H1 (cell line): ENCODE measurements at regions not wholly inside any gene's neighbourhood (a gene's known extent, or its start where the extent isn't known, plus 50 kb on each side); places are given as distances from the start of the nearest gene placed in this dataset.

Experiments
- CTCF ChIA-PET: fragments of 300-600 bp; sonication (Branson Sonifier 250); formaldehyde crosslinking; loops from one replicate; lab custom pipeline; 2021; ENCODE audit not compliant: partially characterized antibody; lab: Charles Lee
- POLR2A ChIA-PET: fragments of 300-600 bp; sonication (Branson Sonifier 250); formaldehyde crosslinking; loops from one replicate; lab custom pipeline; 2021; ENCODE audit warnings: inconsistent platforms; ENCODE audit not compliant: partially characterized antibody; lab: Charles Lee
- DNase-seq, 2 experiments: peaks; one replicate each; pipeline versions ENCODE4 v3.0.0 to v3.0.0-alpha.2; 2010 to 2022; ENCODE audit warnings: low spot score in 2 of 2, low read depth in 1 of 2, mixed read lengths in 1 of 2
- FAIRE-seq: peaks from 2 replicates; lab custom pipeline; 2011; peaks lifted over from hg19 to GRCh38; lab: Jason Lieb, UNC
- H2AFZ ChIP-seq: 2 replicates; pipeline ENCODE4 v1.8.1; 2012; ENCODE audit warnings: low read length, inconsistent platforms
- H2AK5ac ChIP-seq: 2 replicates; pipeline ENCODE4 v1.6.1; 2013; ENCODE audit warnings: low read depth, low read length
- H2BK120ac ChIP-seq: replicated peaks from 2 replicates; pipeline ENCODE3; 2013; ENCODE audit warnings: low read depth, low read length, inconsistent platforms
- H2BK12ac ChIP-seq: 2 replicates; pipeline ENCODE4 v1.6.1; 2013; ENCODE audit warnings: low read depth, low read length
- H2BK15ac ChIP-seq: 2 replicates; pipeline ENCODE4 v1.6.1; 2013; ENCODE audit warnings: low read length
- H2BK20ac ChIP-seq: 2 replicates; pipeline ENCODE4 v1.6.1; 2013; ENCODE audit warnings: low read length
- H2BK5ac ChIP-seq: 2 replicates; pipeline ENCODE4 v1.6.1; 2013; ENCODE audit warnings: low read depth, low read length
- H3K14ac ChIP-seq: 2 replicates; pipeline ENCODE4 v1.6.1; 2013; ENCODE audit warnings: inconsistent platforms; ENCODE audit not compliant: insufficient read length
- H3K18ac ChIP-seq: 2 replicates; pipeline ENCODE4 v1.6.1; 2013; ENCODE audit warnings: low read length; ENCODE audit errors: extremely low read depth
- H3K23ac ChIP-seq: 2 replicates; pipeline ENCODE4 v1.6.1; 2013; ENCODE audit warnings: inconsistent platforms; ENCODE audit not compliant: insufficient read length
- H3K23me2 ChIP-seq: 2 replicates; pipeline ENCODE4 v1.6.1; 2013; ENCODE audit warnings: low read depth, low read length
- H3K27ac ChIP-seq: 2 replicates; pipeline ENCODE4 v1.6.1; 2011; ENCODE audit warnings: low read depth, low read length, inconsistent platforms
- H3K27me3 ChIP-seq, 4 experiments: replicated peaks in 1 of 4; 1 replicate in 1 of 4; 2 replicates in 3 of 4; pipeline versions ENCODE4 v1.6.1 to v1.8.1; 2011 to 2013; ENCODE audit warnings: low read length in 3 of 4, mild to moderate bottlenecking in 3 of 4, inconsistent platforms in 2 of 4, mixed read lengths in 2 of 4, moderate library complexity in 1 of 4; ENCODE audit not compliant: control insufficient read depth in 3 of 4, insufficient read depth in 3 of 4; ENCODE audit errors: extremely low read depth in 1 of 4
- H3K36me3 ChIP-seq, 4 experiments: 2 replicates each; pipeline versions ENCODE4 v1.6.1 to v1.8.1; 2011 to 2013; ENCODE audit warnings: mild to moderate bottlenecking in 4 of 4, low read length in 3 of 4, moderate library complexity in 2 of 4, control low read depth in 1 of 4, inconsistent platforms in 1 of 4; ENCODE audit not compliant: insufficient read depth in 4 of 4, control insufficient read depth in 2 of 4
- H3K4ac ChIP-seq: replicated peaks from 2 replicates; pipeline ENCODE3; 2013; ENCODE audit warnings: low read length, low read depth, mixed read lengths, inconsistent platforms; ENCODE audit not compliant: insufficient read length
- H3K4me1 ChIP-seq, 4 experiments: replicated peaks in 1 of 4; 1 replicate in 1 of 4; 2 replicates in 3 of 4; pipeline versions ENCODE4 v1.6.1 to v1.8.1; 2011 to 2013; ENCODE audit warnings: low read length in 3 of 4, inconsistent platforms in 2 of 4, mixed read lengths in 1 of 4; ENCODE audit not compliant: insufficient read depth in 4 of 4, control insufficient read depth in 3 of 4
- H3K4me2 ChIP-seq, 2 experiments: 2 replicates each; pipeline versions ENCODE4 v1.6.1 to v1.8.1; 2011 to 2013; ENCODE audit warnings: low read depth in 2 of 2, low read length in 2 of 2, control low read depth in 1 of 2, inconsistent platforms in 1 of 2, mild to moderate bottlenecking in 1 of 2; ENCODE audit not compliant: insufficient read depth in 1 of 2
- H3K4me3 ChIP-seq, 4 experiments: fragments of 200-600, 300-600 bp in 1 of 4; sonication (generic), shearing (Covaris generic), sonication (Bioruptor Twin) in 1 of 4; 2 replicates each; pipeline versions ENCODE4 v1.5.1 to v1.8.1; 2011 to 2016; ENCODE audit warnings: low read length in 4 of 4, low read depth in 3 of 4, control low read depth in 2 of 4, inconsistent platforms in 2 of 4, mild to moderate bottlenecking in 2 of 4, mixed read lengths in 1 of 4, moderate library complexity in 1 of 4; ENCODE audit not compliant: insufficient read depth in 2 of 4; ENCODE audit errors: extremely low read depth in 1 of 4
- H3K56ac ChIP-seq: replicated peaks from 2 replicates; pipeline ENCODE3; 2013; ENCODE audit warnings: low read depth, mild to moderate bottlenecking, mixed read lengths, low read length, inconsistent platforms; ENCODE audit not compliant: insufficient read length
- H3K79me1 ChIP-seq: 2 replicates; pipeline ENCODE4 v1.6.1; 2013; ENCODE audit warnings: low read depth, low read length, control low read depth
- H3K79me2 ChIP-seq, 2 experiments: 2 replicates each; pipeline versions ENCODE4 v1.6.1 to v1.8.1; 2012 to 2013; ENCODE audit warnings: low read length in 2 of 2, mild to moderate bottlenecking in 2 of 2, inconsistent platforms in 1 of 2; ENCODE audit not compliant: insufficient read depth in 2 of 2, control insufficient read depth in 1 of 2
- H3K9ac ChIP-seq, 4 experiments: replicated peaks in 1 of 4; 1 replicate in 1 of 4; 2 replicates in 3 of 4; pipeline versions ENCODE4 v1.6.1 to v1.8.1; 2011 to 2013; ENCODE audit warnings: low read depth in 3 of 4, low read length in 3 of 4, control low read depth in 2 of 4, mild to moderate bottlenecking in 2 of 4, moderate library complexity in 2 of 4, inconsistent platforms in 1 of 4; ENCODE audit errors: extremely low read depth in 1 of 4
- H3K9me3 ChIP-seq, 2 experiments: 2 replicates each; pipeline versions ENCODE4 v1.6.1 to v1.8.1; 2012 to 2013; ENCODE audit warnings: mild to moderate bottlenecking in 2 of 2, moderate library complexity in 2 of 2, control low read depth in 1 of 2, inconsistent platforms in 1 of 2, low read depth in 1 of 2, low read length in 1 of 2, mixed read lengths in 1 of 2; ENCODE audit not compliant: insufficient read depth in 2 of 2
- H4K20me1 ChIP-seq, 2 experiments: replicated peaks in 1 of 2; 2 replicates each; pipeline versions ENCODE3 to v1.8.1; 2011 to 2013; ENCODE audit warnings: inconsistent platforms in 2 of 2, low read length in 2 of 2, mild to moderate bottlenecking in 1 of 2; ENCODE audit not compliant: insufficient read depth in 2 of 2, control insufficient read depth in 1 of 2
- H4K5ac ChIP-seq: 2 replicates; pipeline ENCODE4 v1.6.1; 2013; ENCODE audit warnings: low read length, low read depth, mixed read lengths, inconsistent platforms; ENCODE audit not compliant: insufficient read length
- H4K8ac ChIP-seq: 2 replicates; pipeline ENCODE4 v1.8.0; 2013; ENCODE audit warnings: mild to moderate bottlenecking, moderate library complexity, low read length, inconsistent platforms; ENCODE audit not compliant: insufficient read depth; ENCODE audit errors: extremely low read depth
- H4K91ac ChIP-seq: replicated peaks from 2 replicates; pipeline ENCODE3; 2013; ENCODE audit warnings: low read length, mixed read lengths, inconsistent platforms; ENCODE audit not compliant: insufficient read length
- CHD1 ChIP-seq: IDR thresholded peaks from 2 replicates; pipeline ENCODE4 v1.6.1; 2012; ENCODE audit warnings: low read depth, low read length, improper control_type of control experiment
- RAD21 ChIP-seq, 2 experiments: IDR thresholded peaks in 1 of 2; conservative IDR thresholded peaks in 1 of 2; 2 replicates each; pipeline ENCODE4 v1.6.1; 2011; ENCODE audit warnings: low read depth in 2 of 2, low read length in 2 of 2, improper control_type of control experiment in 1 of 2, inconsistent platforms in 1 of 2, mild to moderate bottlenecking in 1 of 2, moderate library complexity in 1 of 2
- WGBS, 2 experiments: shearing (Covaris generic) in 1 of 2; methylation state at CpG; one replicate each; pipeline versions ENCODE4 v1.1.6 to v1.1.7; 2013 to 2015; ENCODE audit warnings: low lambda C conversion rate in 2 of 2, mixed read lengths in 2 of 2, inconsistent platforms in 1 of 2, low coverage in 1 of 2, missing lambda C conversion rate in 1 of 2; ENCODE audit not compliant: insufficient replicate concordance in 2 of 2, insufficient coverage in 1 of 2, insufficient read length in 1 of 2; ENCODE audit errors: extremely low coverage in 1 of 2, missing lambda C conversion rate in 1 of 2; 5-methylcytosine and 5-hydroxymethylcytosine counted together
- TF ChIP-seq, protein P1 (sequence below), 3 experiments: IDR thresholded peaks; 1 replicate in 2 of 3; 2 replicates in 1 of 3; pipeline versions ENCODE4 v1.5.1 to v1.6.1; 2011; ENCODE audit warnings: low read length in 3 of 3, mild to moderate bottlenecking in 3 of 3, inconsistent platforms in 2 of 3, low read depth in 1 of 3, moderate library complexity in 1 of 3; ENCODE audit not compliant: insufficient read depth in 1 of 3; ENCODE audit errors: control extremely low read depth in 1 of 3

DNA sequence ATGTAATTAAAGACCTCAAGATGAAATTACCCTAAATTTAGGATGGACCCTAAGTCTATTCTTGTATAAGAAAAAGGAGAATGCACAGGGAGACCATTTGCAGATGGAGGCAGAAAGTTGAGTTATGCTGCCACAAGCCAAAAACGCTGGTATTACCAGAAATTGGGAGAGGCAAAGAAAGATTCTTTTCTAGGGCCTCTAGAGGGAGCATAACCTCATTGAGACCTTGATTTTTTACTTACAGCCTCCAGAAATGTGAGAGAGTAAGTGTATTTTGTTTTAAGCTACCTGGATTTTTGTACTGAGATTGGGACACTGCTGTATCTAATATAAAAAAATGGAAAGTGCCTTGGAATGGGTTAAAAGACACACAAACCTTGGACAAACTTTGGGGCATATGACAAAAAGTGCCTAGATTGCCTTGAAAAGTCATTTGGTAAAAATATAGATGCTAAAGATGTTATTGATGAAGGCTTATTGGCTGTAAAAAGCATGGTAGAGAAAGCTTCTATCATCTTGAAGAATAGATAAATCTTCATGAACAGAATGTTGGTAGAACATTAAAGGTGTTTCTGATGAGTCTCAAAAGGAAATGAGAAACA lies 174.7 kb upstream of the PRDM9 start:
- no peak overlapping the region for H3K14ac ChIP-seq
- WGBS, 2 experiments = 23% methylated on average over 1 of the region's 1 CpG; no CpG with 5 or more reads in 1 of the 2 experiments

More for the DNA sequence above, 174.7 kb upstream of the PRDM9 start:
- Histone ChIP-seq H4K91ac (no peak overlapping the region), H3K18ac (no peak overlapping the region), H3K56ac (no peak overlapping the region), H3K27ac (no peak overlapping the region), H2AFZ (no peak overlapping the region), H4K8ac (no peak overlapping the region), H3K27me3 (peaks cover 0 to 1% (median 0%) of the 10 kb centered on the region in 4 experiments; a peak in 1 of 7 replicates), H3K4ac (no peak overlapping the region), H3K4me3 (no peak overlapping the region), H4K20me1 (no peaks in the 10 kb centered on the region), H2AK5ac (no peak overlapping the region), H3K23me2 (no peaks in the 10 kb centered on the region), H2BK12ac (no peak overlapping the region), H3K36me3 (no peaks in the 10 kb centered on the region), H3K79me2 (no peaks in the 10 kb centered on the region), H2BK15ac (no peak overlapping the region), H3K4me1 (no peaks in the 10 kb centered on the region), H2BK120ac (no peak overlapping the region), H3K9ac (no peak overlapping the region), H2BK5ac (no peak overlapping the region), H2BK20ac (no peak overlapping the region), H3K23ac (no peak overlapping the region), H3K9me3 (no peaks in the 10 kb centered on the region), H4K5ac (no peak overlapping the region), H3K4me2 (no peak overlapping the region), H3K79me1 (no peaks in the 10 kb centered on the region)
- ChIA-PET POLR2A (no interaction called here), CTCF (interaction anchor here (0.7 to 3.1 kb wide), 9 partner anchors 11 to 284 kb away, joined by 3 to 9 read pairs (median 3); no protein-coding TSS in a partner anchor)
- FAIRE-seq (peak; percentile 19), DNase-seq (no peak)
- TF ChIP-seq, protein P1, sequence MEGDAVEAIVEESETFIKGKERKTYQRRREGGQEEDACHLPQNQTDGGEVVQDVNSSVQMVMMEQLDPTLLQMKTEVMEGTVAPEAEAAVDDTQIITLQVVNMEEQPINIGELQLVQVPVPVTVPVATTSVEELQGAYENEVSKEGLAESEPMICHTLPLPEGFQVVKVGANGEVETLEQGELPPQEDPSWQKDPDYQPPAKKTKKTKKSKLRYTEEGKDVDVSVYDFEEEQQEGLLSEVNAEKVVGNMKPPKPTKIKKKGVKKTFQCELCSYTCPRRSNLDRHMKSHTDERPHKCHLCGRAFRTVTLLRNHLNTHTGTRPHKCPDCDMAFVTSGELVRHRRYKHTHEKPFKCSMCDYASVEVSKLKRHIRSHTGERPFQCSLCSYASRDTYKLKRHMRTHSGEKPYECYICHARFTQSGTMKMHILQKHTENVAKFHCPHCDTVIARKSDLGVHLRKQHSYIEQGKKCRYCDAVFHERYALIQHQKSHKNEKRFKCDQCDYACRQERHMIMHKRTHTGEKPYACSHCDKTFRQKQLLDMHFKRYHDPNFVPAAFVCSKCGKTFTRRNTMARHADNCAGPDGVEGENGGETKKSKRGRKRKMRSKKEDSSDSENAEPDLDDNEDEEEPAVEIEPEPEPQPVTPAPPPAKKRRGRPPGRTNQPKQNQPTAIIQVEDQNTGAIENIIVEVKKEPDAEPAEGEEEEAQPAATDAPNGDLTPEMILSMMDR (IDR thresholded peaks at IDR 0.05; ENCODE audit: control extremely low read depth in 1 of 3, insufficient read depth in 1 of 3, low read depth in 1 of 3, low read length in 3 of 3) = peak in 2 of 3 experiments; percentile 49 to 57; a peak in 2 of 4 replicates
- TF ChIP-seq CHD1 (no peak), RAD21 (IDR thresholded peaks at IDR 0.05 in 1 of 2, conservative IDR thresholded peaks at IDR 0.05 in 1 of 2; ENCODE audit: low read depth in 2 of 2, low read length in 2 of 2) (peak; percentile 54 to 57)
